GM23338 (cell line): ENCODE measurements at regions not wholly inside any gene's neighbourhood (a gene's known extent, or its start where the extent isn't known, plus 50 kb on each side); places are given as distances from the start of the nearest gene placed in this dataset.

Experiments
- ATAC-seq: fragments of 200-7000 bp; cut with Tn5 transposase; 3 replicates; pipeline ENCODE4 v1.9.1; 2020
- DNase-seq: peaks from one replicate; pipeline ENCODE4 v3.0.0-alpha.2; 2015; ENCODE audit warnings: low spot score
- H2AFZ ChIP-seq: fragments of 200-600 bp; sonication (generic); 2 replicates; pipeline ENCODE4 v1.8.0; 2016; ENCODE audit warnings: antibody characterized with exemption, mild to moderate bottlenecking, moderate library complexity
- H3F3A ChIP-seq: fragments of 200-600 bp; sonication (generic); replicated peaks from 2 replicates; pipeline ENCODE4 v1.8.0; 2017; ENCODE audit warnings: antibody characterized with exemption, mixed run types, low read depth
- H3K27ac ChIP-seq: fragments of 200-600 bp; sonication (generic); 2 replicates; pipeline ENCODE4 v1.6.1; 2016; ENCODE audit warnings: low read depth
- H3K27me3 ChIP-seq: fragments of 200-600 bp; sonication (generic); 2 replicates; pipeline ENCODE4 v1.8.0; 2016; ENCODE audit warnings: mild to moderate bottlenecking, mixed run types, moderate library complexity; ENCODE audit not compliant: insufficient read depth
- H3K36me3 ChIP-seq: fragments of 200-600 bp; sonication (generic); 2 replicates; pipeline ENCODE4 v1.8.0; 2016; ENCODE audit warnings: mild to moderate bottlenecking; ENCODE audit not compliant: insufficient read depth
- H3K4me1 ChIP-seq: fragments of 200-600 bp; sonication (generic); 2 replicates; pipeline ENCODE4 v1.8.0; 2016; ENCODE audit warnings: mild to moderate bottlenecking, moderate library complexity; ENCODE audit not compliant: insufficient read depth
- H3K4me2 ChIP-seq: fragments of 200-600 bp; sonication (generic); 2 replicates; pipeline ENCODE4 v1.7.1; 2017; ENCODE audit warnings: mixed run types
- H3K4me3 ChIP-seq: fragments of 200-600 bp; sonication (generic); 2 replicates; pipeline ENCODE4 v1.6.1; 2016; ENCODE audit warnings: mixed run types
- H3K79me2 ChIP-seq: fragments of 200-600 bp; sonication (generic); replicated peaks from 2 replicates; pipeline ENCODE4 v1.8.0; 2017; ENCODE audit warnings: mild to moderate bottlenecking; ENCODE audit not compliant: insufficient read depth
- H3K9me2 ChIP-seq: fragments of 200-600 bp; sonication (generic); 2 replicates; pipeline ENCODE4 v1.8.0; 2017; ENCODE audit not compliant: insufficient read depth
- H4K20me1 ChIP-seq: fragments of 200-600 bp; sonication (generic); replicated peaks from 2 replicates; pipeline ENCODE4 v1.8.0; 2017; ENCODE audit warnings: mild to moderate bottlenecking; ENCODE audit not compliant: insufficient read depth
- H3K27ac Mint-ChIP-seq: 2 replicates; pipeline ENCODE4 v1.8.0; 2020; ENCODE audit warnings: inconsistent platforms, mild to moderate bottlenecking, moderate library complexity, mixed read lengths
- H3K27me3 Mint-ChIP-seq: 3 replicates; pipeline ENCODE4 v1.8.0; 2022; ENCODE audit warnings: low read depth, mild to moderate bottlenecking, moderate library complexity, mixed read lengths, inconsistent platforms; ENCODE audit not compliant: insufficient read depth, poor library complexity
- H3K36me3 Mint-ChIP-seq: 3 replicates; pipeline ENCODE4 v1.8.0; 2021; ENCODE audit warnings: low read depth, mild to moderate bottlenecking, inconsistent platforms, moderate library complexity, mixed read lengths
- H3K4me1 Mint-ChIP-seq: 3 replicates; pipeline ENCODE4 v1.8.0; 2020; ENCODE audit warnings: mild to moderate bottlenecking, inconsistent platforms, mixed read lengths
- H3K4me3 Mint-ChIP-seq: 3 replicates; pipeline ENCODE4 v1.8.0; 2021; ENCODE audit warnings: moderate library complexity, mild to moderate bottlenecking, inconsistent platforms, mixed read lengths
- H3K9me3 Mint-ChIP-seq: 3 replicates; pipeline ENCODE4 v1.8.0; 2020; ENCODE audit warnings: moderate library complexity, mild to moderate bottlenecking, inconsistent platforms, mixed read lengths
- CREB1 ChIP-seq: fragments of 250-450 bp; sonication (Bioruptor Pico); IDR thresholded peaks from 2 replicates; pipeline ENCODE4 v1.5.0; 2020; ENCODE audit warnings: low read depth, mild to moderate bottlenecking, moderate library complexity
- CTCF ChIP-seq, 2 experiments: fragments of 200-600 bp in 1 of 2; sonication (generic) in 1 of 2; conservative IDR thresholded peaks; 2 replicates each; pipeline versions ENCODE4 v1.5.1 to v1.6.1; 2016 to 2017; ENCODE audit warnings: antibody characterized with exemption in 2 of 2, low read depth in 2 of 2, mild to moderate bottlenecking in 2 of 2, moderate library complexity in 1 of 2
- ETS1 ChIP-seq: IDR thresholded peaks from 2 replicates; pipeline ENCODE4 v1.6.1; 2016; ENCODE audit warnings: antibody characterized with exemption
- EZH2 ChIP-seq: fragments of 200-600 bp; sonication (generic); IDR thresholded peaks from one replicate; pipeline ENCODE4 v1.8.0; 2017; ENCODE audit warnings: antibody characterized with exemption, mild to moderate bottlenecking, low read depth; ENCODE audit not compliant: unreplicated experiment
- EZH2phosphoT487 ChIP-seq: fragments of 200-600 bp; sonication (generic); IDR thresholded peaks from one replicate; pipeline ENCODE4 v1.8.1; 2018; ENCODE audit warnings: antibody characterized with exemption; ENCODE audit not compliant: unreplicated experiment
- JUNB ChIP-seq: IDR thresholded peaks from one replicate; pipeline ENCODE4 v1.6.1; 2016; ENCODE audit warnings: antibody characterized with exemption; ENCODE audit not compliant: unreplicated experiment
- NANOG ChIP-seq: IDR thresholded peaks from 2 replicates; pipeline ENCODE4 v1.6.1; 2016; ENCODE audit warnings: antibody characterized with exemption, borderline replicate concordance
- POLR2AphosphoS5 ChIP-seq: IDR thresholded peaks from 2 replicates; pipeline ENCODE4 v1.6.1; 2016; ENCODE audit warnings: antibody characterized with exemption, low read depth
- REST ChIP-seq: IDR thresholded peaks from one replicate; pipeline ENCODE4 v1.6.1; 2018; ENCODE audit warnings: antibody characterized with exemption; ENCODE audit not compliant: unreplicated experiment
- ZNF114 ChIP-seq: fragments of 250-450 bp; sonication (Bioruptor Pico); IDR thresholded peaks from 2 replicates; pipeline ENCODE4 v1.5.0; 2020; ENCODE audit warnings: mild to moderate bottlenecking, moderate library complexity
- ZNF331 ChIP-seq: fragments of 250-450 bp; sonication (Bioruptor Pico); IDR thresholded peaks from 2 replicates; pipeline ENCODE4 v1.5.0; 2020; ENCODE audit warnings: low read depth, mild to moderate bottlenecking, moderate library complexity

GRCh38 chr15:31239409-31239808 lies 87.2 kb upstream of the KLF13 start (continued):
- TF ChIP-seq REST (no peak), ZNF331 (CRISPR knock-in tag) (no peak), EZH2 (no peak), CTCF (conservative IDR thresholded peaks at IDR 0.05; ENCODE audit: low read depth in 2 of 2) (no peak), JUNB (no peak), ZNF114 (CRISPR knock-in tag) (no peak), EZH2phosphoT487 (no peak), CREB1 (no peak)

- no peak overlapping the region for H2AFZ ChIP-seq
- H3K4me3 ChIP-seq = no peak overlapping the region
- TF ChIP-seq EZH2phosphoT487 = no peak
- Mint-ChIP-seq H3K27ac (no peak overlapping the region), H3K4me3 (no peak overlapping the region), H3K9me3 (no peaks in the 10 kb centered on the region), H3K27me3 (peaks cover 5% of the 10 kb centered on the region), H3K4me1 (no peaks in the 10 kb centered on the region), H3K36me3 (no peaks in the 10 kb centered on the region)
- H3F3A ChIP-seq = no peaks in the 10 kb centered on the region
- H3K79me2 ChIP-seq = no peaks in the 10 kb centered on the region
- DNase-seq (no peak), ATAC-seq (no peak)
- no peaks in the 10 kb centered on the region for H3K4me1 ChIP-seq
- no peaks in the 10 kb centered on the region for H3K27me3 ChIP-seq
- H3K36me3 ChIP-seq = no peaks in the 10 kb centered on the region
- H3K9me2 ChIP-seq = 0 out of 2 replicates have a peak, but pooled peaks cover 7% of the 10 kb centered on the region
- no peak overlapping the region for H3K4me2 ChIP-seq
- H3K27ac ChIP-seq = no peak overlapping the region
- H4K20me1 ChIP-seq = no peaks in the 10 kb centered on the region
Observed at GRCh38 chr15:31241888-31242522, 84.6 kb upstream of the KLF13 start.

GRCh38 chr15:31243895-31244294 lies 82.7 kb upstream of the KLF13 start:
- Histone ChIP-seq H3K9me2 (0 out of 2 replicates have a peak, but pooled peaks cover 7% of the 10 kb centered on the region), H3F3A (no peaks in the 10 kb centered on the region), H3K4me1 (no peaks in the 10 kb centered on the region), H3K4me3 (no peak overlapping the region), H3K79me2 (no peaks in the 10 kb centered on the region), H4K20me1 (no peaks in the 10 kb centered on the region), H3K27ac (no peak overlapping the region), H3K27me3 (no peaks in the 10 kb centered on the region), H3K36me3 (no peaks in the 10 kb centered on the region), H2AFZ (no peak overlapping the region), H3K4me2 (no peak overlapping the region)
- Mint-ChIP-seq H3K9me3 (no peaks in the 10 kb centered on the region), H3K27ac (no peak overlapping the region), H3K4me1 (no peaks in the 10 kb centered on the region), H3K4me3 (no peak overlapping the region), H3K36me3 (no peaks in the 10 kb centered on the region), H3K27me3 (peaks cover 5% of the 10 kb centered on the region)
- DNase-seq = no peak
- no peak for ATAC-seq
- TF ChIP-seq NANOG (no peak), ZNF331 (CRISPR knock-in tag) (no peak), POLR2AphosphoS5 (no peak), ETS1 (no peak)
